ENCODE measurements at regions not wholly inside any gene's neighbourhood (a gene's known extent, or its start where the extent isn't known, plus 50 kb on each side); places are given as distances from the start of the nearest gene placed in this dataset.

- no peaks in the 10 kb centered on the region for H3K9me3 ChIP-seq
- TF ChIP-seq POLR2AphosphoS5 (IDR thresholded peaks at IDR 0.05) (no peak), CTCF (IDR thresholded peaks at IDR 0.05) (no peak), POLR2A (IDR thresholded peaks at IDR 0.05) (no peak), EP300 (IDR thresholded peaks at IDR 0.05) (no peak)
- H3K27ac ChIP-seq = no peak overlapping the region
- H3K4me1 ChIP-seq = no peaks in the 10 kb centered on the region
- no peaks in the 10 kb centered on the region for H3K36me3 ChIP-seq
- no peak overlapping the region for H3K4me3 ChIP-seq
- H3K27me3 ChIP-seq = no peaks in the 10 kb centered on the region
- no peak for ATAC-seq
- 84 to 97% methylated on average over 4 of the region's 4 CpGs for WGBS, 2 donors (ENCODE audit: low coverage in 1 of 2)
Measured at GRCh38 chr11:62073061-62073460, 50.8 kb upstream of the INCENP start.

- Histone ChIP-seq H3K4me1 (no peaks in the 10 kb centered on the region), H3K27ac (no peak overlapping the region), H3K4me3 (no peak overlapping the region), H3K9me3 (no peaks in the 10 kb centered on the region), H3K27me3 (no peaks in the 10 kb centered on the region), H3K36me3 (no peaks in the 10 kb centered on the region)
- no peak for ATAC-seq
- TF ChIP-seq CTCF (IDR thresholded peaks at IDR 0.05) (no peak), POLR2AphosphoS5 (IDR thresholded peaks at IDR 0.05) (no peak), EP300 (IDR thresholded peaks at IDR 0.05) (no peak), POLR2A (IDR thresholded peaks at IDR 0.05) (no peak)
- whole genome bisulfite sequencing, 2 donors (ENCODE audit: low coverage in 1 of 2) = 90 to 92% methylated on average over 3 of the region's 3 CpGs
Measured at GRCh38 chr11:62071408-62071807, 52.4 kb upstream of the INCENP start.

GRCh38 chr11:62069986-62070919 lies 53.6 kb upstream of the INCENP start:
- Histone ChIP-seq H3K27ac (no peak overlapping the region), H3K36me3 (no peaks in the 10 kb centered on the region), H3K9me3 (no peaks in the 10 kb centered on the region), H3K4me1 (no peaks in the 10 kb centered on the region), H3K4me3 (no peak overlapping the region), H3K27me3 (no peaks in the 10 kb centered on the region)
- ATAC-seq = no peak
- no peak for TF ChIP-seq POLR2AphosphoS5 (IDR thresholded peaks at IDR 0.05)
- TF ChIP-seq CTCF (IDR thresholded peaks at IDR 0.05) = no peak
- no peak for TF ChIP-seq POLR2A (IDR thresholded peaks at IDR 0.05)
- no peak for TF ChIP-seq EP300 (IDR thresholded peaks at IDR 0.05)
- 77 to 89% methylated on average over 4 to 10 of the region's 15 CpGs for WGBS, 2 donors (ENCODE audit: low coverage in 1 of 2)

- Histone ChIP-seq H3K4me1 (no peaks in the 10 kb centered on the region), H3K4me3 (no peak overlapping the region), H3K27ac (no peak overlapping the region), H3K36me3 (no peaks in the 10 kb centered on the region), H3K9me3 (no peaks in the 10 kb centered on the region), H3K27me3 (no peaks in the 10 kb centered on the region)
- ATAC-seq = no peak
- WGBS, 2 donors (ENCODE audit: low coverage in 1 of 2) = 61 to 69% methylated on average over 6 of the region's 8 CpGs
- TF ChIP-seq POLR2AphosphoS5 (IDR thresholded peaks at IDR 0.05) (no peak), POLR2A (IDR thresholded peaks at IDR 0.05) (no peak), EP300 (IDR thresholded peaks at IDR 0.05) (no peak), CTCF (IDR thresholded peaks at IDR 0.05) (no peak)
Measured at GRCh38 chr11:62069374-62069773, 54.4 kb upstream of the INCENP start.

- H3K4me1 ChIP-seq = no peaks in the 10 kb centered on the region
- H3K27me3 ChIP-seq = no peaks in the 10 kb centered on the region
- no peaks in the 10 kb centered on the region for H3K36me3 ChIP-seq
- no peak for ATAC-seq
- no peak overlapping the region for H3K4me3 ChIP-seq
- no peak for TF ChIP-seq CTCF (IDR thresholded peaks at IDR 0.05)
- TF ChIP-seq EP300 (IDR thresholded peaks at IDR 0.05) = no peak
- TF ChIP-seq POLR2AphosphoS5 (IDR thresholded peaks at IDR 0.05) = no peak
- TF ChIP-seq POLR2A (IDR thresholded peaks at IDR 0.05) = no peak
- 66 to 83% methylated on average over 2 to 3 of the region's 3 CpGs for WGBS, 2 donors (ENCODE audit: low coverage in 1 of 2)
- H3K9me3 ChIP-seq = no peaks in the 10 kb centered on the region
- no peak overlapping the region for H3K27ac ChIP-seq
Measured at GRCh38 chr11:62068730-62069129, 55.1 kb upstream of the INCENP start.

Measured in gastroesophageal sphincter (tissue), 4 donors.